Ishikawa (cell line): ENCODE measurements at regions not wholly inside any gene's neighbourhood (a gene's known extent, or its start where the extent isn't known, plus 50 kb on each side); places are given as distances from the start of the nearest gene placed in this dataset.

Experiments used
- CEBPB ChIP-seq: IDR thresholded peaks from 2 replicates; pipeline ENCODE4 v1.6.1; 2012
- CREB1 ChIP-seq: IDR thresholded peaks from 2 replicates; pipeline ENCODE4 v1.6.1; 2012; ENCODE audit warnings: low read depth
- EGR1 ChIP-seq: IDR thresholded peaks from 2 replicates; pipeline ENCODE4 v1.6.1; 2012
- EP300 ChIP-seq: IDR thresholded peaks from 2 replicates; pipeline ENCODE4 v1.6.1; 2012; ENCODE audit warnings: borderline replicate concordance
- FOXM1 ChIP-seq: IDR thresholded peaks from 2 replicates; pipeline ENCODE4 v1.6.1; 2012; ENCODE audit warnings: low read depth, borderline replicate concordance
- NFIC ChIP-seq: IDR thresholded peaks from 2 replicates; pipeline ENCODE4 v1.6.1; 2012
- RAD21 ChIP-seq: IDR thresholded peaks from 2 replicates; pipeline ENCODE4 v1.6.1; 2012; ENCODE audit warnings: low read depth
- REST ChIP-seq: IDR thresholded peaks from 2 replicates; pipeline ENCODE4 v1.6.1; 2012; ENCODE audit warnings: low read depth, mild to moderate bottlenecking
- TAF1 ChIP-seq: IDR thresholded peaks from 2 replicates; pipeline ENCODE4 v1.6.1; 2012; ENCODE audit warnings: low read depth, mild to moderate bottlenecking
- TCF12 ChIP-seq: IDR thresholded peaks from 2 replicates; pipeline ENCODE4 v1.6.1; 2012; ENCODE audit warnings: low read depth
- TEAD4 ChIP-seq: IDR thresholded peaks from 2 replicates; pipeline ENCODE4 v1.6.1; 2012
- USF1 ChIP-seq: IDR thresholded peaks from 2 replicates; pipeline ENCODE4 v1.6.1; 2012
- YY1 ChIP-seq: IDR thresholded peaks from 2 replicates; pipeline ENCODE4 v1.6.1; 2012; ENCODE audit warnings: low read depth
- ZBTB7A ChIP-seq: IDR thresholded peaks from 2 replicates; pipeline ENCODE4 v1.6.1; 2012; ENCODE audit warnings: low read depth
- TF ChIP-seq, protein P1 (sequence below): IDR thresholded peaks from 2 replicates; pipeline ENCODE4 v1.6.1; 2012

- TF ChIP-seq EGR1, result no peak
- no peak for TF ChIP-seq YY1
- TF ChIP-seq TAF1, result no peak
- no peak for TF ChIP-seq ZBTB7A
Measured at GRCh38 chr2:37871456-37872191, 53.5 kb upstream of the RMDN2 start.

DNA sequence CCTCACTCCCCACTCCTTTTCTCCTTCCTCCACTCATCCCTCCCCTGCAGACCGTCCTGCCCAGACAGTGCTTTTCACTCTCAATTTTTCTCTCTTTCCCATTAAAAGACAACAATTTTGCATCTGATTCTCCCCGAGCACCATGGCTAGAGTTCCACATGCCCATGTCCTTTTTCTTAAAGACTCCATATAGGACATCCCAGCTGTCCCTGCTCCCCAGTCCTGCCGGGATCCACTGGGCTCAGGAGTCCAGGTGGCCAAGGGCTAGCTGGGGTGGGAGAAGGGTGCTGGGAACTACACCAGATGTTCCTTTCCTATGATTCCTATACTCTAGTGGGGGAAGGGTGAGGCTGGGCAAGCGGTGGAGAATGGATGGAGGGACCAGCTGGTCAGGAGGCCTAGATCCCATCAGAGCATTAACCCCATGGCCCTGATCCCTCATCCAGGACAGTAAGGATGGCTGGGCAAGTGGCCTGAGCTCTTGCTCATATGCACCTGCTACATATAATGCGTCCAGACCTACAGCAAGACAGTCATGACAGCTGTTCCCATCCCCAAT is 52.8 kb upstream of the RMDN2 start:
- no peak for TF ChIP-seq CREB1
- no peak for TF ChIP-seq EGR1
- TF ChIP-seq RAD21, result no peak
- TF ChIP-seq FOXM1, result no peak
- no peak for TF ChIP-seq TEAD4
- no peak for TF ChIP-seq REST
- no peak for TF ChIP-seq YY1
- TF ChIP-seq NFIC, result no peak
- TF ChIP-seq, protein P1, sequence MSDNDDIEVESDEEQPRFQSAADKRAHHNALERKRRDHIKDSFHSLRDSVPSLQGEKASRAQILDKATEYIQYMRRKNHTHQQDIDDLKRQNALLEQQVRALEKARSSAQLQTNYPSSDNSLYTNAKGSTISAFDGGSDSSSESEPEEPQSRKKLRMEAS, result no peak
- no peak for TF ChIP-seq CEBPB
- no peak for TF ChIP-seq EP300
- TF ChIP-seq ZBTB7A, result no peak
- TF ChIP-seq TCF12, result no peak
- TF ChIP-seq TAF1, result no peak
- no peak for TF ChIP-seq USF1

GRCh38 chr2:37873229-37873628 is 51.9 kb upstream of the RMDN2 start:
- TF ChIP-seq REST, result no peak
- TF ChIP-seq USF1, result no peak
- no peak for TF ChIP-seq YY1
- TF ChIP-seq, protein P1, result no peak
- no peak for TF ChIP-seq EGR1
- TF ChIP-seq FOXM1, result no peak
- TF ChIP-seq EP300, result no peak

- TF ChIP-seq TAF1 (no peak), TEAD4 (no peak), USF1 (no peak), RAD21 (no peak), TCF12 (no peak), EGR1 (no peak), YY1 (no peak), EP300 (no peak), NFIC (no peak), CREB1 (no peak), ZBTB7A (no peak), CEBPB (no peak), REST (no peak), FOXM1 (no peak)
- TF ChIP-seq, protein P1, result no peak
Measured at GRCh38 chr2:37873749-37874330, 51.2 kb upstream of the RMDN2 start.
